ENCODE measurements at regions not wholly inside any gene's neighbourhood (a gene's known extent, or its start where the extent isn't known, plus 50 kb on each side); places are given as distances from the start of the nearest gene placed in this dataset.

GRCh38 chr16:8023326-8023725 lies 567.0 kb downstream of the TMEM114 start:
- ChIA-PET CTCF (no interaction called here), POLR2A (no interaction called here)
- H3K36me3 Mint-ChIP-seq (ENCODE audit: insufficient read depth, unreplicated experiment), result no peaks in the 10 kb centered on the region
- H3K27me3 Mint-ChIP-seq (ENCODE audit: insufficient read depth, unreplicated experiment), result peaks cover 2% of the 10 kb centered on the region
- H3K9me3 Mint-ChIP-seq (ENCODE audit: unreplicated experiment), result no peaks in the 10 kb centered on the region
- Histone ChIP-seq H3K4me1 (no peaks in the 10 kb centered on the region), H3K27me3 (replicated peaks; ENCODE audit: control insufficient read depth, insufficient read depth, low read length) (no peaks in the 10 kb centered on the region), H3K9me3 (no peaks in the 10 kb centered on the region), H3K4me3 (ENCODE audit: low read depth, low read length) (no peak overlapping the region), H3K36me3 (ENCODE audit: control insufficient read depth, insufficient read depth, low read length) (no peaks in the 10 kb centered on the region)
- H3K27ac Mint-ChIP-seq (ENCODE audit: unreplicated experiment), result no peak overlapping the region
- H3K4me1 Mint-ChIP-seq (ENCODE audit: low read depth, unreplicated experiment), result no peaks in the 10 kb centered on the region
- no peak overlapping the region for H3K4me3 Mint-ChIP-seq (ENCODE audit: unreplicated experiment)
- no peak for TF ChIP-seq CTCF (IDR thresholded peaks at IDR 0.05; ENCODE audit: insufficient read depth in 1 of 2, low read depth in 1 of 2, low read length in 1 of 2, severe bottlenecking in 1 of 2, unreplicated experiment in 1 of 2)
- no peak for DNase-seq
- BruUV-seq (replicated peaks), result no TSS peak
- intact Hi-C loops (cut with micrococcal nuclease; ENCODE audit: unreplicated experiment), result no loop called here

- no peak for DNase-seq
- ChIA-PET CTCF (interaction anchor here (0.5 kb wide), 1 partner anchor 168 kb away, joined by 3 read pairs; no protein-coding TSS in a partner anchor), POLR2A (no interaction called here)
- no peaks in the 10 kb centered on the region for H3K4me1 Mint-ChIP-seq (ENCODE audit: low read depth, unreplicated experiment)
- no peak for TF ChIP-seq CTCF (IDR thresholded peaks at IDR 0.05; ENCODE audit: insufficient read depth in 1 of 2, low read depth in 1 of 2, low read length in 1 of 2, severe bottlenecking in 1 of 2, unreplicated experiment in 1 of 2)
- intact Hi-C loops (cut with micrococcal nuclease; ENCODE audit: unreplicated experiment), result no loop called here
- no peak overlapping the region for H3K27ac Mint-ChIP-seq (ENCODE audit: unreplicated experiment)
- no peaks in the 10 kb centered on the region for H3K36me3 Mint-ChIP-seq (ENCODE audit: insufficient read depth, unreplicated experiment)
- H3K27me3 Mint-ChIP-seq (ENCODE audit: insufficient read depth, unreplicated experiment), result peaks cover 5% of the 10 kb centered on the region
- H3K4me1 ChIP-seq, result no peaks in the 10 kb centered on the region
- H3K9me3 Mint-ChIP-seq (ENCODE audit: unreplicated experiment), result no peaks in the 10 kb centered on the region
- BruUV-seq (replicated peaks), result no TSS peak
- no peak overlapping the region for H3K4me3 ChIP-seq (ENCODE audit: low read depth, low read length)
- H3K36me3 ChIP-seq (ENCODE audit: control insufficient read depth, insufficient read depth, low read length), result no peaks in the 10 kb centered on the region
- H3K4me3 Mint-ChIP-seq (ENCODE audit: unreplicated experiment), result no peak overlapping the region
- no peaks in the 10 kb centered on the region for H3K9me3 ChIP-seq
- no peaks in the 10 kb centered on the region for H3K27me3 ChIP-seq (replicated peaks; ENCODE audit: control insufficient read depth, insufficient read depth, low read length)
These were observed 585.0 kb downstream of the TMEM114 start for GRCh38 chr16:8005096-8005860.

- ChIA-PET CTCF (no interaction called here), POLR2A (no interaction called here)
- DNase-seq, result no peak
- Mint-ChIP-seq H3K9me3 (ENCODE audit: unreplicated experiment) (no peaks in the 10 kb centered on the region), H3K4me1 (ENCODE audit: low read depth, unreplicated experiment) (no peaks in the 10 kb centered on the region), H3K27ac (ENCODE audit: unreplicated experiment) (no peak overlapping the region), H3K36me3 (ENCODE audit: insufficient read depth, unreplicated experiment) (no peaks in the 10 kb centered on the region), H3K27me3 (ENCODE audit: insufficient read depth, unreplicated experiment) (no peaks in the 10 kb centered on the region), H3K4me3 (ENCODE audit: unreplicated experiment) (no peak overlapping the region)
- intact Hi-C loops (cut with micrococcal nuclease; ENCODE audit: unreplicated experiment), result no loop called here
- no TSS peak for BruUV-seq (replicated peaks)
- Histone ChIP-seq H3K36me3 (ENCODE audit: control insufficient read depth, insufficient read depth, low read length) (no peaks in the 10 kb centered on the region), H3K27me3 (replicated peaks; ENCODE audit: control insufficient read depth, insufficient read depth, low read length) (no peaks in the 10 kb centered on the region), H3K4me1 (no peaks in the 10 kb centered on the region), H3K4me3 (ENCODE audit: low read depth, low read length) (no peak overlapping the region), H3K9me3 (no peaks in the 10 kb centered on the region)
- no peak for TF ChIP-seq CTCF (IDR thresholded peaks at IDR 0.05; ENCODE audit: insufficient read depth in 1 of 2, low read depth in 1 of 2, low read length in 1 of 2, severe bottlenecking in 1 of 2, unreplicated experiment in 1 of 2)
These were observed 591.4 kb downstream of the TMEM114 start for GRCh38 chr16:7998789-7999453.

Data from Caco-2 (cell line).